Vagina (tissue), 2 donors: ENCODE measurements at regions not wholly inside any gene's neighbourhood (a gene's known extent, or its start where the extent isn't known, plus 50 kb on each side); places are given as distances from the start of the nearest gene placed in this dataset.

Experiments used
- POLR2AphosphoS5 ChIP-seq, 2 donors: sonication (generic); formaldehyde crosslinking; IDR thresholded peaks; one replicate each; pipeline ENCODE4 v1.9.0; 2017; ENCODE audit warnings: antibody characterized with exemption in 2 of 2, mild to moderate bottlenecking in 2 of 2, low read depth in 1 of 2; ENCODE audit not compliant: insufficient read depth in 1 of 2
- TF ChIP-seq, protein P1 (sequence below), 3 experiments: fragments of 450-650 bp in 2 of 3; fragments of 200-600 bp in 1 of 3; sonication (generic) in 1 of 3; IDR thresholded peaks; one replicate each; pipeline ENCODE4 v1.5.1; 2017 to 2019; ENCODE audit warnings: antibody characterized with exemption in 3 of 3, mild to moderate bottlenecking in 2 of 3, moderate library complexity in 2 of 3

DNA sequence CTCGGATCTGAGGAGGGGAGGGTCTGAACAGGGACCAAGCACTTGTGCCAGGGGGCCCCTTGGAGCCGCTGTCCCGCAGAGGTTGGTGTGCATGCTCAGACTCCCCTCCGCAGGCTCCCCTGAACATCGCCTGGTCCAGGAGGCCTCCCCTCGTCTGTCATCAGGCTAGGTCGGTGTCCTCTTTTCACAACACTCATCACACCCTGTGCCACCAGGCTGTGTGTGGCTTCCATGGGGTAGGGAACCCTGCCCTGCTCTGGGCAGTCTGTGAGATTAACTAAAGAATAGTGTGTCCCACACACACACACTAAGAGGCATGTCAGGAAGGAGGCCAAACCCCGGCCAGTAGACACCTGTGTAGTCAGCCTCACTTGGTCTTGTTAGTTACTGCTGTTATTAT lies 119.3 kb downstream of the C5orf15 start:
- TF ChIP-seq POLR2AphosphoS5 (IDR thresholded peaks at IDR 0.05; ENCODE audit: insufficient read depth in 1 of 2, low read depth in 1 of 2): no peak
- TF ChIP-seq, protein P1, sequence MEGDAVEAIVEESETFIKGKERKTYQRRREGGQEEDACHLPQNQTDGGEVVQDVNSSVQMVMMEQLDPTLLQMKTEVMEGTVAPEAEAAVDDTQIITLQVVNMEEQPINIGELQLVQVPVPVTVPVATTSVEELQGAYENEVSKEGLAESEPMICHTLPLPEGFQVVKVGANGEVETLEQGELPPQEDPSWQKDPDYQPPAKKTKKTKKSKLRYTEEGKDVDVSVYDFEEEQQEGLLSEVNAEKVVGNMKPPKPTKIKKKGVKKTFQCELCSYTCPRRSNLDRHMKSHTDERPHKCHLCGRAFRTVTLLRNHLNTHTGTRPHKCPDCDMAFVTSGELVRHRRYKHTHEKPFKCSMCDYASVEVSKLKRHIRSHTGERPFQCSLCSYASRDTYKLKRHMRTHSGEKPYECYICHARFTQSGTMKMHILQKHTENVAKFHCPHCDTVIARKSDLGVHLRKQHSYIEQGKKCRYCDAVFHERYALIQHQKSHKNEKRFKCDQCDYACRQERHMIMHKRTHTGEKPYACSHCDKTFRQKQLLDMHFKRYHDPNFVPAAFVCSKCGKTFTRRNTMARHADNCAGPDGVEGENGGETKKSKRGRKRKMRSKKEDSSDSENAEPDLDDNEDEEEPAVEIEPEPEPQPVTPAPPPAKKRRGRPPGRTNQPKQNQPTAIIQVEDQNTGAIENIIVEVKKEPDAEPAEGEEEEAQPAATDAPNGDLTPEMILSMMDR (IDR thresholded peaks at IDR 0.05): no peak
